ENCODE measurements at regions not wholly inside any gene's neighbourhood (a gene's known extent, or its start where the extent isn't known, plus 50 kb on each side); places are given as distances from the start of the nearest gene placed in this dataset.
A peak's percentile ranks its signal among the peaks of the same experiment; 100 is the strongest.
"Not testable (repeated sequence)": the region's sequence is repeated elsewhere in the genome, so short reads cannot be mapped to it uniquely, and the experiment has no call there.

GRCh38 chr1:181247-182216 lies 269.9 kb downstream of the OR4F29 start:
- H3K4me3 ChIP-seq; H3K4me2 ChIP-seq; H3K79me2 ChIP-seq (ENCODE audit: low read depth); H3F3A ChIP-seq (ENCODE audit: low read depth); H4K20me1 ChIP-seq (ENCODE audit: low read depth); H3K27me3 Mint-ChIP-seq (ENCODE audit: insufficient read depth, low read depth); H3K4me1 ChIP-seq; H3K27ac Mint-ChIP-seq; H3K36me3 Mint-ChIP-seq; H3K36me3 ChIP-seq; H2AFZ ChIP-seq (replicated peaks); H3K4me3 Mint-ChIP-seq; H3K9me3 ChIP-seq (ENCODE audit: low read depth); H3K9ac ChIP-seq; H3K4me1 Mint-ChIP-seq; H3K9me3 Mint-ChIP-seq; H3K27me3 ChIP-seq; H3K27ac ChIP-seq: not testable (repeated sequence)
- peak; percentile 75 for DNase-seq (ENCODE audit: low spot score)
- TF ChIP-seq CTCF (IDR thresholded peaks at IDR 0.05) = peak; percentile 37

GRCh38 chr1:180749-181205 lies 270.7 kb downstream of the OR4F29 start:
- not testable (repeated sequence) for H3K27ac Mint-ChIP-seq; H3K4me1 ChIP-seq; H3K27me3 ChIP-seq; H3K27me3 Mint-ChIP-seq (ENCODE audit: insufficient read depth, low read depth); H3K27ac ChIP-seq; H3K4me3 ChIP-seq; H3K9me3 ChIP-seq (ENCODE audit: low read depth); H3K4me3 Mint-ChIP-seq; H3F3A ChIP-seq (ENCODE audit: low read depth); H3K9me3 Mint-ChIP-seq; H4K20me1 ChIP-seq (ENCODE audit: low read depth); H3K4me1 Mint-ChIP-seq; H3K36me3 ChIP-seq; H3K79me2 ChIP-seq (ENCODE audit: low read depth); H3K36me3 Mint-ChIP-seq; H3K9ac ChIP-seq; H2AFZ ChIP-seq (replicated peaks); H3K4me2 ChIP-seq
- peak; percentile 33 for DNase-seq (ENCODE audit: low spot score)

- not testable (repeated sequence) for H3K36me3 ChIP-seq; H3K27ac Mint-ChIP-seq; H3K36me3 Mint-ChIP-seq; H3K4me3 Mint-ChIP-seq; H3K9me3 ChIP-seq (ENCODE audit: low read depth); H3K4me3 ChIP-seq; H3K4me1 Mint-ChIP-seq; H3K9me3 Mint-ChIP-seq; H3K27me3 Mint-ChIP-seq (ENCODE audit: insufficient read depth, low read depth); H4K20me1 ChIP-seq (ENCODE audit: low read depth); H3K9ac ChIP-seq; H3K79me2 ChIP-seq (ENCODE audit: low read depth); H3K4me1 ChIP-seq; H2AFZ ChIP-seq (replicated peaks); H3F3A ChIP-seq (ENCODE audit: low read depth); H3K27me3 ChIP-seq; H3K27ac ChIP-seq; H3K4me2 ChIP-seq; DNase-seq (ENCODE audit: low spot score)
Measured at GRCh38 chr1:138842-139241, 312.6 kb downstream of the OR4F29 start.

GRCh38 chr1:137664-138063 lies 313.8 kb downstream of the OR4F29 start:
- H3K27me3 ChIP-seq; H3K4me3 ChIP-seq; H3K4me3 Mint-ChIP-seq; H3K79me2 ChIP-seq (ENCODE audit: low read depth); H3K4me1 Mint-ChIP-seq; H3K27me3 Mint-ChIP-seq (ENCODE audit: insufficient read depth, low read depth); DNase-seq (ENCODE audit: low spot score); H3K27ac Mint-ChIP-seq; H3K4me2 ChIP-seq; H3K9me3 Mint-ChIP-seq; H3K36me3 Mint-ChIP-seq; H3K36me3 ChIP-seq; H4K20me1 ChIP-seq (ENCODE audit: low read depth); H3K27ac ChIP-seq; H2AFZ ChIP-seq (replicated peaks); H3K4me1 ChIP-seq; H3K9me3 ChIP-seq (ENCODE audit: low read depth); H3K9ac ChIP-seq; H3F3A ChIP-seq (ENCODE audit: low read depth): not testable (repeated sequence)

- H3K9me3 Mint-ChIP-seq; H3K27ac ChIP-seq; H4K20me1 ChIP-seq (ENCODE audit: low read depth); H3K4me2 ChIP-seq; H3F3A ChIP-seq (ENCODE audit: low read depth); H3K4me3 Mint-ChIP-seq; H3K36me3 ChIP-seq; H3K4me1 ChIP-seq; DNase-seq (ENCODE audit: low spot score); H3K27ac Mint-ChIP-seq; H3K27me3 ChIP-seq; H3K4me1 Mint-ChIP-seq; H3K9me3 ChIP-seq (ENCODE audit: low read depth); H3K4me3 ChIP-seq; H3K9ac ChIP-seq; H2AFZ ChIP-seq (replicated peaks); H3K36me3 Mint-ChIP-seq; H3K79me2 ChIP-seq (ENCODE audit: low read depth); H3K27me3 Mint-ChIP-seq (ENCODE audit: insufficient read depth, low read depth): not testable (repeated sequence)
Measured at GRCh38 chr1:136344-136932, 315.0 kb downstream of the OR4F29 start.

GRCh38 chr1:134936-135335 lies 316.5 kb downstream of the OR4F29 start:
- not testable (repeated sequence) for H3K27ac Mint-ChIP-seq; DNase-seq (ENCODE audit: low spot score); H3K4me3 ChIP-seq; H3K4me3 Mint-ChIP-seq; H3K4me1 ChIP-seq; H3F3A ChIP-seq (ENCODE audit: low read depth); H4K20me1 ChIP-seq (ENCODE audit: low read depth); H3K36me3 Mint-ChIP-seq; H3K27me3 ChIP-seq; H3K27ac ChIP-seq; H3K4me1 Mint-ChIP-seq; H3K27me3 Mint-ChIP-seq (ENCODE audit: insufficient read depth, low read depth); H3K9ac ChIP-seq; H2AFZ ChIP-seq (replicated peaks); H3K36me3 ChIP-seq; H3K9me3 ChIP-seq (ENCODE audit: low read depth); H3K9me3 Mint-ChIP-seq; H3K79me2 ChIP-seq (ENCODE audit: low read depth); H3K4me2 ChIP-seq

GRCh38 chr1:118440-118839 lies 333.0 kb downstream of the OR4F29 start:
- H3K27me3 ChIP-seq; H3K27ac ChIP-seq; H3K4me1 ChIP-seq; H3K79me2 ChIP-seq (ENCODE audit: low read depth); H3K4me1 Mint-ChIP-seq; H3F3A ChIP-seq (ENCODE audit: low read depth); H3K36me3 Mint-ChIP-seq; H3K36me3 ChIP-seq; H3K9me3 ChIP-seq (ENCODE audit: low read depth); H3K27me3 Mint-ChIP-seq (ENCODE audit: insufficient read depth, low read depth); H4K20me1 ChIP-seq (ENCODE audit: low read depth); H3K4me3 Mint-ChIP-seq; H3K4me3 ChIP-seq; H3K27ac Mint-ChIP-seq; H3K4me2 ChIP-seq; DNase-seq (ENCODE audit: low spot score); H2AFZ ChIP-seq (replicated peaks); H3K9ac ChIP-seq; H3K9me3 Mint-ChIP-seq: not testable (repeated sequence)

Measured in neural progenitor cell (in vitro differentiated cells).